H1 (cell line): ENCODE measurements at regions not wholly inside any gene's neighbourhood (a gene's known extent, or its start where the extent isn't known, plus 50 kb on each side); places are given as distances from the start of the nearest gene placed in this dataset.

ENCODE experiments used
- CTCF ChIA-PET: fragments of 300-600 bp; sonication (Branson Sonifier 250); formaldehyde crosslinking; loops from one replicate; lab custom pipeline; 2021; ENCODE audit not compliant: partially characterized antibody; lab: Charles Lee
- POLR2A ChIA-PET: fragments of 300-600 bp; sonication (Branson Sonifier 250); formaldehyde crosslinking; loops from one replicate; lab custom pipeline; 2021; ENCODE audit warnings: inconsistent platforms; ENCODE audit not compliant: partially characterized antibody; lab: Charles Lee
- DNase-seq, 2 experiments: peaks; one replicate each; pipeline versions ENCODE4 v3.0.0 to v3.0.0-alpha.2; 2010 to 2022; ENCODE audit warnings: low spot score in 2 of 2, low read depth in 1 of 2, mixed read lengths in 1 of 2
- FAIRE-seq: peaks from 2 replicates; lab custom pipeline; 2011; peaks lifted over from hg19 to GRCh38; lab: Jason Lieb, UNC
- H2AFZ ChIP-seq: 2 replicates; pipeline ENCODE4 v1.8.1; 2012; ENCODE audit warnings: low read length, inconsistent platforms
- H2AK5ac ChIP-seq: 2 replicates; pipeline ENCODE4 v1.6.1; 2013; ENCODE audit warnings: low read depth, low read length
- H2BK120ac ChIP-seq: replicated peaks from 2 replicates; pipeline ENCODE3; 2013; ENCODE audit warnings: low read depth, low read length, inconsistent platforms
- H2BK12ac ChIP-seq: 2 replicates; pipeline ENCODE4 v1.6.1; 2013; ENCODE audit warnings: low read depth, low read length
- H2BK15ac ChIP-seq: 2 replicates; pipeline ENCODE4 v1.6.1; 2013; ENCODE audit warnings: low read length
- H2BK20ac ChIP-seq: 2 replicates; pipeline ENCODE4 v1.6.1; 2013; ENCODE audit warnings: low read length
- H2BK5ac ChIP-seq: 2 replicates; pipeline ENCODE4 v1.6.1; 2013; ENCODE audit warnings: low read depth, low read length
- H3K14ac ChIP-seq: 2 replicates; pipeline ENCODE4 v1.6.1; 2013; ENCODE audit warnings: inconsistent platforms; ENCODE audit not compliant: insufficient read length
- H3K18ac ChIP-seq: 2 replicates; pipeline ENCODE4 v1.6.1; 2013; ENCODE audit warnings: low read length; ENCODE audit errors: extremely low read depth
- H3K23ac ChIP-seq: 2 replicates; pipeline ENCODE4 v1.6.1; 2013; ENCODE audit warnings: inconsistent platforms; ENCODE audit not compliant: insufficient read length
- H3K23me2 ChIP-seq: 2 replicates; pipeline ENCODE4 v1.6.1; 2013; ENCODE audit warnings: low read depth, low read length
- H3K27ac ChIP-seq: 2 replicates; pipeline ENCODE4 v1.6.1; 2011; ENCODE audit warnings: low read depth, low read length, inconsistent platforms
- H3K27me3 ChIP-seq, 4 experiments: replicated peaks in 1 of 4; 1 replicate in 1 of 4; 2 replicates in 3 of 4; pipeline versions ENCODE4 v1.6.1 to v1.8.1; 2011 to 2013; ENCODE audit warnings: low read length in 3 of 4, mild to moderate bottlenecking in 3 of 4, inconsistent platforms in 2 of 4, mixed read lengths in 2 of 4, moderate library complexity in 1 of 4; ENCODE audit not compliant: control insufficient read depth in 3 of 4, insufficient read depth in 3 of 4; ENCODE audit errors: extremely low read depth in 1 of 4
- H3K36me3 ChIP-seq, 4 experiments: 2 replicates each; pipeline versions ENCODE4 v1.6.1 to v1.8.1; 2011 to 2013; ENCODE audit warnings: mild to moderate bottlenecking in 4 of 4, low read length in 3 of 4, moderate library complexity in 2 of 4, control low read depth in 1 of 4, inconsistent platforms in 1 of 4; ENCODE audit not compliant: insufficient read depth in 4 of 4, control insufficient read depth in 2 of 4
- H3K4ac ChIP-seq: replicated peaks from 2 replicates; pipeline ENCODE3; 2013; ENCODE audit warnings: low read length, low read depth, mixed read lengths, inconsistent platforms; ENCODE audit not compliant: insufficient read length
- H3K4me1 ChIP-seq, 4 experiments: replicated peaks in 1 of 4; 1 replicate in 1 of 4; 2 replicates in 3 of 4; pipeline versions ENCODE4 v1.6.1 to v1.8.1; 2011 to 2013; ENCODE audit warnings: low read length in 3 of 4, inconsistent platforms in 2 of 4, mixed read lengths in 1 of 4; ENCODE audit not compliant: insufficient read depth in 4 of 4, control insufficient read depth in 3 of 4
- H3K4me2 ChIP-seq, 2 experiments: 2 replicates each; pipeline versions ENCODE4 v1.6.1 to v1.8.1; 2011 to 2013; ENCODE audit warnings: low read depth in 2 of 2, low read length in 2 of 2, control low read depth in 1 of 2, inconsistent platforms in 1 of 2, mild to moderate bottlenecking in 1 of 2; ENCODE audit not compliant: insufficient read depth in 1 of 2
- H3K4me3 ChIP-seq, 4 experiments: fragments of 200-600, 300-600 bp in 1 of 4; sonication (generic), shearing (Covaris generic), sonication (Bioruptor Twin) in 1 of 4; 2 replicates each; pipeline versions ENCODE4 v1.5.1 to v1.8.1; 2011 to 2016; ENCODE audit warnings: low read length in 4 of 4, low read depth in 3 of 4, control low read depth in 2 of 4, inconsistent platforms in 2 of 4, mild to moderate bottlenecking in 2 of 4, mixed read lengths in 1 of 4, moderate library complexity in 1 of 4; ENCODE audit not compliant: insufficient read depth in 2 of 4; ENCODE audit errors: extremely low read depth in 1 of 4
- H3K56ac ChIP-seq: replicated peaks from 2 replicates; pipeline ENCODE3; 2013; ENCODE audit warnings: low read depth, mild to moderate bottlenecking, mixed read lengths, low read length, inconsistent platforms; ENCODE audit not compliant: insufficient read length
- H3K79me1 ChIP-seq: 2 replicates; pipeline ENCODE4 v1.6.1; 2013; ENCODE audit warnings: low read depth, low read length, control low read depth
- H3K79me2 ChIP-seq, 2 experiments: 2 replicates each; pipeline versions ENCODE4 v1.6.1 to v1.8.1; 2012 to 2013; ENCODE audit warnings: low read length in 2 of 2, mild to moderate bottlenecking in 2 of 2, inconsistent platforms in 1 of 2; ENCODE audit not compliant: insufficient read depth in 2 of 2, control insufficient read depth in 1 of 2
- H3K9ac ChIP-seq, 4 experiments: replicated peaks in 1 of 4; 1 replicate in 1 of 4; 2 replicates in 3 of 4; pipeline versions ENCODE4 v1.6.1 to v1.8.1; 2011 to 2013; ENCODE audit warnings: low read depth in 3 of 4, low read length in 3 of 4, control low read depth in 2 of 4, mild to moderate bottlenecking in 2 of 4, moderate library complexity in 2 of 4, inconsistent platforms in 1 of 4; ENCODE audit errors: extremely low read depth in 1 of 4
- H3K9me3 ChIP-seq, 2 experiments: 2 replicates each; pipeline versions ENCODE4 v1.6.1 to v1.8.1; 2012 to 2013; ENCODE audit warnings: mild to moderate bottlenecking in 2 of 2, moderate library complexity in 2 of 2, control low read depth in 1 of 2, inconsistent platforms in 1 of 2, low read depth in 1 of 2, low read length in 1 of 2, mixed read lengths in 1 of 2; ENCODE audit not compliant: insufficient read depth in 2 of 2
- H4K20me1 ChIP-seq, 2 experiments: replicated peaks in 1 of 2; 2 replicates each; pipeline versions ENCODE3 to v1.8.1; 2011 to 2013; ENCODE audit warnings: inconsistent platforms in 2 of 2, low read length in 2 of 2, mild to moderate bottlenecking in 1 of 2; ENCODE audit not compliant: insufficient read depth in 2 of 2, control insufficient read depth in 1 of 2
- H4K5ac ChIP-seq: 2 replicates; pipeline ENCODE4 v1.6.1; 2013; ENCODE audit warnings: low read length, low read depth, mixed read lengths, inconsistent platforms; ENCODE audit not compliant: insufficient read length
- H4K8ac ChIP-seq: 2 replicates; pipeline ENCODE4 v1.8.0; 2013; ENCODE audit warnings: mild to moderate bottlenecking, moderate library complexity, low read length, inconsistent platforms; ENCODE audit not compliant: insufficient read depth; ENCODE audit errors: extremely low read depth
- H4K91ac ChIP-seq: replicated peaks from 2 replicates; pipeline ENCODE3; 2013; ENCODE audit warnings: low read length, mixed read lengths, inconsistent platforms; ENCODE audit not compliant: insufficient read length
- CREB1 ChIP-seq: IDR thresholded peaks from 2 replicates; pipeline ENCODE4 v1.6.1; 2012; ENCODE audit warnings: inconsistent platforms
- PHF8 ChIP-seq: fragments of 200-600 bp; sonication (generic); conservative IDR thresholded peaks from 2 replicates; pipeline ENCODE4 v1.7.1; 2012; ENCODE audit warnings: low read depth, mild to moderate bottlenecking, inconsistent platforms, low read length, moderate library complexity
- RBBP5 ChIP-seq: IDR thresholded peaks from 2 replicates; pipeline ENCODE4 v1.7.1; 2012; ENCODE audit warnings: low read depth, mild to moderate bottlenecking, inconsistent platforms, low read length, moderate library complexity, borderline replicate concordance
- RXRA ChIP-seq: IDR thresholded peaks from 2 replicates; pipeline ENCODE4 v1.6.1; 2011; ENCODE audit warnings: low read depth, mild to moderate bottlenecking, low read length, moderate library complexity; ENCODE audit not compliant: insufficient read depth
- WGBS, 2 experiments: shearing (Covaris generic) in 1 of 2; methylation state at CpG; one replicate each; pipeline versions ENCODE4 v1.1.6 to v1.1.7; 2013 to 2015; ENCODE audit warnings: low lambda C conversion rate in 2 of 2, mixed read lengths in 2 of 2, inconsistent platforms in 1 of 2, low coverage in 1 of 2, missing lambda C conversion rate in 1 of 2; ENCODE audit not compliant: insufficient replicate concordance in 2 of 2, insufficient coverage in 1 of 2, insufficient read length in 1 of 2; ENCODE audit errors: extremely low coverage in 1 of 2, missing lambda C conversion rate in 1 of 2; 5-methylcytosine and 5-hydroxymethylcytosine counted together

DNA sequence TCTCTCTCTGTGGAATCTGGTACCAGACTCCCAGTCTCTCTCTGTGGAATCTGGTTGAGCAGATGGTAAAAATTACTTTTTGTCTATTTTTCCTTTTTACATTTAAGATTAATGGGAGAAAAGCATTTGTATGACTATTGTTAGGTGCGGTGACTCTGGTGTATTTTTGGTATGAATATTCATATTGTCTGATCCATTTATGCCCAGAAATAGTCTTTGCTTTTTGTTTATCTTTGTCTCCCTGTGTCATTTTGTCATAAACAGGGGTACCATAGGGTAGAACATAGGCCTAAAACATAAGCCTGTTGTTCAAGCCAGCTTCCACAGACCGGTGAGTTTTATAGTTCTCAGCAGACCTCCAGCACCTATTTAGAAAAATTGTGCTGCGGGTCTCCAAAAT, 78.7 kb downstream of the ETS2 start:
- Histone ChIP-seq H3K18ac (no peak overlapping the region), H2BK5ac (no peak overlapping the region), H2BK120ac (no peak overlapping the region), H2BK12ac (no peak overlapping the region), H2BK20ac (no peak overlapping the region), H3K4me3 (no peak overlapping the region), H3K79me1 (no peaks in the 10 kb centered on the region), H3K27ac (no peak overlapping the region), H3K23me2 (no peaks in the 10 kb centered on the region), H2BK15ac (no peak overlapping the region), H2AFZ (no peak overlapping the region), H4K5ac (no peak overlapping the region), H4K8ac (no peak overlapping the region), H3K36me3 (no peaks in the 10 kb centered on the region), H3K4me1 (no peaks in the 10 kb centered on the region), H3K23ac (no peak overlapping the region), H3K27me3 (no peaks in the 10 kb centered on the region), H4K91ac (no peak overlapping the region), H3K9ac (no peak overlapping the region), H3K9me3 (peaks cover 11 to 18% of the 10 kb centered on the region in 2 experiments), H3K14ac (no peak overlapping the region), H3K79me2 (no peaks in the 10 kb centered on the region), H3K56ac (no peak overlapping the region)
- DNase-seq (no peak), FAIRE-seq (no peak)
- WGBS, 2 experiments = 71% methylated on average over 3 of the region's 3 CpGs; no CpG with 5 or more reads in 1 of the 2 experiments
- CTCF ChIA-PET = no interaction called here
- TF ChIP-seq RXRA = no peak
- TF ChIP-seq CREB1 = no peak
- no peak for TF ChIP-seq RBBP5
- no peak for TF ChIP-seq PHF8
- TF ChIP-seq, all 59 proteins: peak for 0
- POLR2A ChIA-PET = no interaction called here
- no peak overlapping the region for H2AK5ac ChIP-seq
- H3K4me2 ChIP-seq = no peak overlapping the region
- no peak overlapping the region for H3K4ac ChIP-seq
- no peaks in the 10 kb centered on the region for H4K20me1 ChIP-seq
